LoVo (cell line): ENCODE measurements at regions not wholly inside any gene's neighbourhood (a gene's known extent, or its start where the extent isn't known, plus 50 kb on each side); places are given as distances from the start of the nearest gene placed in this dataset.
"Not testable (repeated sequence)": the region's sequence is repeated elsewhere in the genome, so short reads cannot be mapped to it uniquely, and the experiment has no call there.

Source experiments
- DNase-seq: peaks from one replicate; pipeline ENCODE4 v3.0.0-alpha.2; 2016; ENCODE audit warnings: low spot score

- DNase-seq = no peak
Measured at GRCh38 chr4:64822405-64822804, 413.2 kb upstream of the TECRL start.

DNA sequence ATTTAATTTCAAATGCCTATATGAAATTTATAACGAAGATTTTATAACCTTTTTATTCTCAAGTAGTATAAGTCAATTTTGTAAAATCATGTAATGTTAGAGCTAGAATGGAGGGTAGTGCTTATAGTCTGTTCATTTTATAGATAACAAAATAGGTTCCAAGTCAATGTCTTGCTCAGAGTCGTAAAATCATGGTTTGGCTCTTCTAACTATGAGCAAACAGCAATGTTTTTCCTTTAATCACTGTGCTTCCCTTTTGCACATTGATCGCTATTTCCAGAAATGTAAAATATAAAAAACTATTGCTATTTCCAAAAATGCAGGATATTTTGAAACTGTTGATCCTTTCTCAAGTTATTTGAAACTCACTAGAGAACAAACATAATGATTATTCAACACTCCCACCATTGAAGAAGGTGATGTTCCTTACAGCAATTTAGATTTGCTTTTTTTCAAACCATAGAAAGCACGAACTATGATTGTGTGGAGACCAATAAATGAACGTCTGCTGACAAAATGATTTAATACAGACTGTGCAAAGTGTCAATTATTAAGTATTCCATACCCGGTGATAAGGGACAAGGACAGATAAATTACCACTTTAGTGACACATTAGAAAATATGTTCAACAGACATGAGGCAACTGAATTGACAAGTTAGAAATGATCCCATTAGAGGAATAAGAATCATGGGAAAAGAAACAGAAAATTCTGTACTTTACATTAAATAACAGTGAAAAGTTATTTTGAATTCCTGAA lies 412.1 kb upstream of the TECRL start:
- no peak for DNase-seq

DNA sequence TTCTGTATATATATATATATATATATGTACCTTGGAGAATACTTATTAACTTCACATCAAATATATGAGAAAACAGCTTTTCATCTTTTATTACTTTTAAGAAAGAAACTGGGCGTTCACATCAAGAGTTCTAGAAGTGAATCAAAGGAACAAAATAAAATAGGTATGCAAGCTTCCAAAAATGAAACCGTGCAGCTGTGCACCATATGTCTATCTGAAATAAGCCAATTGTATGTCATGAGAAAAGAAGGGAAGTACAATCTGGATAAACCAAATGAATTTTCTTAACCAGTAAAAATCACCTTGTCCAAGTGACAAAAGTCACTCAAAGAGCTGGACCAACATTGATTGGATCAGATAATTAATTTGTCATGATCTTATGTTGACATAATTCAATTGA lies 405.4 kb upstream of the TECRL start:
- no peak for DNase-seq

- DNase-seq = no peak
Measured at GRCh38 chr4:64807821-64808220, 398.6 kb upstream of the TECRL start.

- no peak for DNase-seq
Measured at GRCh38 chr4:64799751-64800150, 390.5 kb upstream of the TECRL start.

DNA sequence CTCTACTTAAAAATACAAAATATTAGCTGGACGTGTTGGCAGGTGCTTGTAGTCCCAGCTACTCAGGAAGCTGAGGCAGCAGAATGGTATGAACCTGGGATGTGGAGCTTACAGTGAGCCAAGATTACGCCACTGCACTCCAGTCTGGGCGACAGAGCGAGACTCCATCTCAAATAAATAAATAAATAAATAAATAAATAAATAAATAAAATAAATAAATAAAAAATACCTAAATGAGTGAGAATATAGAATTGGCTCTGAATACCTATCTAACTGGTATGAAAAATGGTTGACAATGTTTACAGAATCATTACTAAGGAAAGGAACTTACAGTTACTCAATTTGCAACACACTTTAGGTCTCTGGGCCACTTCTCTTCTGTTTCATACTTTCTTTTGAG lies 389.6 kb upstream of the TECRL start:
- DNase-seq = not testable (repeated sequence)

DNA sequence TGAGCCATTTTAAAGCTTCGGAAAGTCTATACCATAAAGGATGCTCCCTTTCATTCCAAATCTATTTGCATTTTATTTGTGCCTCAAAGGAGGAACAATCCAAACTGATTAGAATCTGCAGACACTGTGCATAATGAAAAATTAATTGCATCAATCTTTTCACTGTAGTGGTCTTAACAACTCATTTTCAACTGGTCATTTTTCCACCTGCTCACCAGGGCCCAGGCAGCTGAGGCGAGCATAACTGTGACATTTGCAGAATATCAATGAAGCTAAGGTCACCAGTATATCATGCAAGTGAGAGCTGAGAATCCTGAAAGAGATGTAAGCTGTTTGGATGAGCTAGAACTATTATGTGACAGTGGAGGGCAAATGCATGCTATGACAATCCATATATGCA lies 387.3 kb upstream of the TECRL start:
- DNase-seq = no peak

GRCh38 chr4:64784125-64784524 lies 374.9 kb upstream of the TECRL start:
- DNase-seq = no peak

GRCh38 chr4:64781737-64782326 lies 372.6 kb upstream of the TECRL start:
- DNase-seq = peak; percentile 27

GRCh38 chr4:64780664-64781063 lies 371.4 kb upstream of the TECRL start:
- DNase-seq = no peak

DNA sequence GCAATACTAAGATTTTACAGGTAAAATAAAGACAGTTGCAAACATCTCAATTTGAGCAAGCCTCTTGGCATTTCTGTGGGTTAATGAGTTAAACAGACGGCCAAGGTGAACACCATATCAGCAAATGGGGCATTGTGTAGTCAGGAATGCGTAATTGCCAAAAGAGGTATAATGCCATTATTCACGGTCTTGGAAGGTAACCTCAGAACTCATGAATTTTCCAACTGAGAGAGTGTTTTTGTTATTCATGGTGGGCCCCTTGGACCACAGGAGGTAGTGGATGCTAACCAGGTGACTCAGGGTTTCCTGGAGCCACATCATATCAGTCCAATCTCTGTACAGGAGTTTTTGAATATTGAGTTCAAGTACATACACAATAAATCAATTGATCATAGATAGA lies 368.0 kb upstream of the TECRL start:
- no peak for DNase-seq

- no peak for DNase-seq
Measured at GRCh38 chr4:64776820-64777219, 367.6 kb upstream of the TECRL start.

DNA sequence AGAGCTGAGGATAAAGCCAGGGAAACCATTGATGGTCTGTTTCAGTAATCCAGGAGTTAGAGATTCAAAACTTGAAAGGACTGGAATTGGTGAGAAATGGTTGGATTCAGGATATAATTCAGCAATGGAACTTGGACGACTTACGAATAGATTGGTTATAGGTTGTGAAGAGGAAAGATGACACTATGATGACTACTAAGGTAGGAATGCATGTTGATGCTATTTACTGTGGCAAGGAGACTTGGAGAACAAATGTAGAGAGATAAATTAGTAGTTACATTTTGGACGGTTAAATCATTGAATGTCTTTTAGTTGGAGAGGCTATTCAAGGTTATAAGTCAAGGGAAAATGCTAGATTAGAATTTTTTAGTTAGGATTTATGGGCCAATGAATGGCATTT lies 365.4 kb upstream of the TECRL start:
- no peak for DNase-seq

DNA sequence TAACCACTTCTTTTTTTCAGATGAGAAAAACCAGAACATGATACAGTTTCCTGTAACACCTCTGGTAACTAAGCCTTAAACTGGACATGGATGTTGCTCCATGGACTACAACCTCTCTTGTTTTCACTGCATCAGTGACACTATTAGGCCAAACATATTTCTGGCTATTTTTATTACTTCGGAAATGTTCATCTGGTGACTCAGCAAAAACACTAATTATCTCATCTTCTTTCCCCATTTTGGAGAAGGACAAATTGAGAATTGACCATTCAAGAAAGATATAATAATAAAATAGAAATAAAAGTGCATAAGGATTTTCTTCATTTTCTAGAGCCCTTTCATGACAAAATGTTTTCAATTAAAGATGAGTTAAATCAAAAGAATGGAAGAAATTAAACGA lies 361.9 kb upstream of the TECRL start:
- no peak for DNase-seq

DNA sequence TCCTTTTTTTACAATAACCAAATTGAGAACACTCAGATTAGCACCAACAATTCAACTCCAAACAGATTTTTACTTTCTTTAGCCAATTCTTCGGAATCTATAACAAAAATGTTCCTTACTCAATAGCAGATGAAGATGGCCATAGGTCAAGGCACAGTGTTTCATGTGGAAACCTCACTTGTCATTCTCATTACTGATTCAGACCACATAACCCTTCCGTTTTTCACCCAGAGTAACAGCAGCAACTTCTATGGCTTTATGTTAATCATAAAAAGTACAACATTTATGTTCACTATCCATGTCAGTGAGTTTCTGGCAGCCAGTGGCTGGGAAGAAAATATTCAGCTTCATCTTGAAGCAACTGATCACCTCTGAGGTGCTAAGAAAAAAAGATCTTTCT lies 358.3 kb upstream of the TECRL start:
- DNase-seq = no peak

- DNase-seq = no peak
Measured at GRCh38 chr4:64766565-64766964, 357.3 kb upstream of the TECRL start.

- DNase-seq = no peak
Measured at GRCh38 chr4:64756016-64756415, 346.8 kb upstream of the TECRL start.

- no peak for DNase-seq
Measured at GRCh38 chr4:64747919-64748715, 338.9 kb upstream of the TECRL start.

DNA sequence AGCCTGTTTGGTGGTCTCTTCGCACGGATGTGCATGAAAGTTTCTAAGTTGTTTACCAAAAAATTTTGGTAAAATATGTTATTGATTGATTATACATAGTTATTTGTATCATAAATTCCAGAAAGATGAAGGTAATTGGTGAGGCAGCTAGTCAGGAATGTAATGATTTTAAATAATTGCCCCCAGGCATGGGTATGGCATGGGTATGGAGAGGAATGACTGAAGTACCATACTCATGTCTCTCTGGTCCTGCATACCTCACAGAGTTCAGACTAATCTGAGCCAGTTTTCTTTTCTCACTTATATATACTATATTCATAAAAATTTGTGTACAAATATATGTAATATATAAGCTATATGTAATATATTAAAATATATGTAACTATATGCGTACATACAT lies 329.0 kb upstream of the TECRL start:
- no peak for DNase-seq

GRCh38 chr4:64737854-64738138 lies 328.5 kb upstream of the TECRL start:
- not testable (repeated sequence) for DNase-seq

DNA sequence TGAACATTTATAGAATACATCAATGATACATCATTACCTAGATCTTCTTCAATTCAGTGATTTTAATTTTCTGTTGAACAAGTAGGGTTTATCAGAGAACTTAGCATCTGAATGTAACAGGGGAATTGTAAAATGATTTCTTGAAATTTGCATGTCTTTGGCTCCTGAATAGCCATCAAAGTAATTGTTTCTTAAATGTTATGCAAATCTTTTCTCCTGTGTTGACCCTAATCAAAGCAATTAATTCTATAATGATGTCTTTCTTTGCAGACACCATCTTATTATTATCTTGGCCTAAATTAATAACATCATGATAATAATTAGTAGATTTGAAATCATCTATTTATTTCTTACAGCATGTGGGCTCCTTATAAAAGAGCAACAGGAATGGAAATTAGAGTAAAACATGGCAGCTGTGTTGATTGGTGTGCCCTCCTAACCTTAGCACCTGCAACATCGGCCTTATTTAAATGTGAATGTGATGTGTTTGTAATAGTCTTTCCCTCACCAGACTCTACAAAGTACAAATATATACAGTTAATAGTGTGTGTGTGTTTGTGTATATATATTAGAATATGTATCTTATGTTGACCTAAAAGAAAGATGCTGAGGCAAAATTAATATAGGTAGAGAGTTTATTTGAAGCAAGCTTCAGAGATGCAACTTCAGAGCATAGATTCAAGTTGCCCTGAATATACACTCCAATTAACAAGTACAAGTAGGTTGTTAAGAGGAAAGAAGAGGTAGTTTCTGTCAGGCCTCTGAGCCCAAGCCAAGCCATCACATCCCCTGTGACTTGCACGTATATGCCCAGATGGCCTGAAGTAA lies 328.0 kb upstream of the TECRL start:
- no peak for DNase-seq

DNA sequence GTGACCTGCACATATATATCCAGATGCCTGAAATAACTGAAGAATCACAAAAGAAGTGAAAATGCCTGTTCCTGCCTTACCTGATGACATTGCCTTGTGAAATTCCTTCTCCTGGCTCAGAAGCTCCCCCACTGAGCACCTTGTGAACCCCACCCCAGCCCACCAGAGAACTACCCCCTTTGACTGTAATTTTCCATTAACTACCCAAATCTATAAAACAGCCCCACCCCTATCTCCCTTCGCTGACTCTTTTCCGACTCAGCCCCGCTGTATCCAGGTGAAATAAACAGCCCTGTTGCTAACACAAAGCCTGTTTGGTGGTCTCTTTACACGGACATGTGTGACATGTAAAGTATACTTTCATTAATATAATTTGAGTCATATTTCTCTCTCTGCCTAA lies 320.3 kb upstream of the TECRL start:
- DNase-seq = no peak

DNA sequence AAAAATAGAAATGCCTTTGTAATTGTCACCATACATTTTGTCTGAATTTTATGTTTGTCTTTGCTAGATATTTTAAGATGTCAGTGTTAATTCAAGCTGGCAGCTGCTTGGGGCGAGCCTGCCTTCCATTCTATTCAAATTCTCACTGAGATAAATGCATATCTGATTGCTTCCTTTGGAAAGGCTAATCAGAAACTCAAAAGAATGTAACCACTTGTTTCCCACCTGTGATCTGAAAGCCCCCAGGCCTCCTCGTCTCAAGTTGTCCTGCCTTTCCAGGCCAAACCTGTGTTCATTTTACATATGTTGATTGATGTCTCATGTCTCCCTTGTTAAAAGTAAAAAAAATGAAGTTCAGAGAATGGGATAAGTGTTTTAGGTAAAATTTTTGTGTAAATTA lies 318.7 kb upstream of the TECRL start:
- no peak for DNase-seq
